HG03378 (cell line): ENCODE measurements at regions not wholly inside any gene's neighbourhood (a gene's known extent, or its start where the extent isn't known, plus 50 kb on each side); places are given as distances from the start of the nearest gene placed in this dataset.

Source experiments
- ATAC-seq: cut with Tn5 transposase; IDR thresholded peaks from one replicate; pipeline ENCODE4 v1.9.1; 2021; ENCODE audit warnings: mild to moderate bottlenecking, moderate library complexity; ENCODE audit not compliant: unreplicated experiment

GRCh38 chr2:205902041-205902899 lies 183.7 kb downstream of the INO80D start:
- ATAC-seq, result no peak

- no peak for ATAC-seq
Observed at GRCh38 chr2:205901491-205901890, 184.5 kb downstream of the INO80D start.

- ATAC-seq, result no peak
Observed at GRCh38 chr2:205898744-205899143, 187.2 kb downstream of the INO80D start.

- ATAC-seq, result no peak
Observed at GRCh38 chr2:205895981-205896655, 189.9 kb downstream of the INO80D start.

GRCh38 chr2:205892665-205893259 lies 193.2 kb downstream of the INO80D start:
- no peak for ATAC-seq

GRCh38 chr2:205892251-205892655 lies 193.7 kb downstream of the INO80D start:
- no peak for ATAC-seq

- no peak for ATAC-seq
Observed at GRCh38 chr2:205889114-205889513, 196.9 kb downstream of the INO80D start.

GRCh38 chr2:205887637-205888036 lies 198.3 kb downstream of the INO80D start:
- no peak for ATAC-seq

- no peak for ATAC-seq
Observed at GRCh38 chr2:205885492-205886099, 200.4 kb downstream of the INO80D start.

GRCh38 chr2:205883965-205884364 lies 201.7 kb downstream of the NRP2 start:
- ATAC-seq, result no peak

GRCh38 chr2:205882806-205883425 lies 200.6 kb downstream of the NRP2 start:
- no peak for ATAC-seq

GRCh38 chr2:205880048-205880447 lies 197.7 kb downstream of the NRP2 start:
- ATAC-seq, result no peak

GRCh38 chr2:205878999-205879762 lies 196.9 kb downstream of the NRP2 start:
- no peak for ATAC-seq

- no peak for ATAC-seq
Observed at GRCh38 chr2:205877496-205877895, 195.2 kb downstream of the NRP2 start.

GRCh38 chr2:205876127-205876526 lies 193.8 kb downstream of the NRP2 start:
- ATAC-seq, result no peak

- no peak for ATAC-seq
Observed at GRCh38 chr2:205872716-205873115, 190.4 kb downstream of the NRP2 start.

GRCh38 chr2:205869439-205869838 lies 187.1 kb downstream of the NRP2 start:
- no peak for ATAC-seq

- peak; percentile 87 for ATAC-seq
Observed at GRCh38 chr2:205868773-205869333, 186.6 kb downstream of the NRP2 start.

GRCh38 chr2:205868053-205868452 lies 185.8 kb downstream of the NRP2 start:
- ATAC-seq, result no peak

GRCh38 chr2:205867371-205867770 lies 185.1 kb downstream of the NRP2 start:
- no peak for ATAC-seq
